ENCODE measurements at regions not wholly inside any gene's neighbourhood (a gene's known extent, or its start where the extent isn't known, plus 50 kb on each side); places are given as distances from the start of the nearest gene placed in this dataset.

- Histone ChIP-seq H4K20me1 (ENCODE audit: control insufficient read depth, insufficient read depth, insufficient read length) (no peaks in the 10 kb centered on the region), H3K23ac (ENCODE audit: insufficient read length, low read depth, low read length) (no peak overlapping the region), H4K8ac (replicated peaks; ENCODE audit: insufficient read length, low read depth, low read length) (no peak overlapping the region), H3K23me2 (ENCODE audit: insufficient read length, low read depth, low read length, poor library complexity, severe bottlenecking) (peaks cover 6% of the 10 kb centered on the region), H3K14ac (ENCODE audit: insufficient read depth, low read length) (no peak overlapping the region), H3T11ph (ENCODE audit: low read length) (no peak overlapping the region), H3K9ac (ENCODE audit: extremely low read depth, insufficient read length, low read length) (no peak overlapping the region), H3K56ac (ENCODE audit: insufficient read length, low read depth, low read length) (no peak overlapping the region), H3K27ac (ENCODE audit: insufficient read length, low read depth, low read length) (no peak overlapping the region), H2BK120ac (ENCODE audit: low read depth, low read length, poor library complexity, severe bottlenecking) (no peak overlapping the region), H3K18ac (ENCODE audit: insufficient read length, low read depth, low read length) (no peak overlapping the region), H2BK20ac (ENCODE audit: low read depth, low read length, poor library complexity, severe bottlenecking) (no peak overlapping the region), H3K9me3 (ENCODE audit: control insufficient read depth, low read depth, low read length) (no peaks in the 10 kb centered on the region), H2AK5ac (ENCODE audit: insufficient read length, low read length) (no peak overlapping the region), H2BK12ac (ENCODE audit: insufficient read length, low read depth, low read length) (no peak overlapping the region), H4K5ac (ENCODE audit: insufficient read length, low read depth, low read length) (peak overlapping the region; percentile 14), H3K4me1 (ENCODE audit: insufficient read depth, low read length) (no peaks in the 10 kb centered on the region), H3K79me2 (ENCODE audit: insufficient read depth, low read length) (no peaks in the 10 kb centered on the region), H3K4ac (ENCODE audit: low read depth, low read length) (no peak overlapping the region), H3K27me3 (ENCODE audit: insufficient read depth, low read length) (no peaks in the 10 kb centered on the region), H2AFZ (ENCODE audit: low read length) (no peak overlapping the region), H4K91ac (ENCODE audit: insufficient read length, low read depth, low read length) (no peak overlapping the region), H3K4me2 (ENCODE audit: insufficient read depth, insufficient read length, low read length) (peak overlapping the region; percentile 26), H2BK5ac (ENCODE audit: insufficient read length, low read length) (no peak overlapping the region), H2BK15ac (ENCODE audit: low read depth, low read length) (no peak overlapping the region), H3K79me1 (ENCODE audit: insufficient read depth, low read depth, low read length, poor library complexity, severe bottlenecking) (no peaks in the 10 kb centered on the region)
- WGBS (ENCODE audit: extremely low coverage, insufficient read length, low lambda C conversion rate): no CpG with 5 or more reads among the region's 21 CpGs
- TF ChIP-seq CTCF (conservative IDR thresholded peaks at IDR 0.05): peak; percentile 66
- peaks cover 0 to 4% (median 0%) of the 10 kb centered on the region in 3 experiments; a peak in 2 of 7 replicates for H3K36me3 Mint-ChIP-seq (ENCODE audit: insufficient read depth in 1 of 3, low read depth in 3 of 3)
- H3K9me3 Mint-ChIP-seq: peaks cover 0 to 6% of the 10 kb centered on the region in 2 experiments; a peak in 2 of 5 replicates
- peak; percentile 79 for DNase-seq
- peaks cover 2 to 3% of the 10 kb centered on the region in 2 experiments; a peak in 2 of 4 replicates for H3K4me1 Mint-ChIP-seq
- H3K27ac Mint-ChIP-seq: no peak overlapping the region
- H3K4me3 Mint-ChIP-seq: peak overlapping the region in 1 of 2 experiments; percentile 55; a peak in 2 of 5 replicates
- H3K27me3 Mint-ChIP-seq (ENCODE audit: low read depth): no peaks in the 10 kb centered on the region
Observed at GRCh38 chr5:117455236-117456233, 880.9 kb upstream of the SEMA6A start.
